Keratinocyte (primary cell): ENCODE measurements at regions not wholly inside any gene's neighbourhood (a gene's known extent, or its start where the extent isn't known, plus 50 kb on each side); places are given as distances from the start of the nearest gene placed in this dataset.

ENCODE experiments used
- CTCF ChIP-seq, 3 experiments: IDR thresholded peaks in 1 of 3; conservative IDR thresholded peaks in 1 of 3; optimal IDR thresholded peaks in 1 of 3; 2 replicates in 2 of 3; 3 replicates in 1 of 3; pipeline versions ENCODE3 to v1.5.1; 2011; ENCODE audit warnings: low read length in 3 of 3, mild to moderate bottlenecking in 3 of 3, moderate library complexity in 2 of 3, control low read depth in 1 of 3, inconsistent platforms in 1 of 3; ENCODE audit not compliant: insufficient read depth in 2 of 3; ENCODE audit errors: extremely low read depth in 1 of 3
- EZH2 ChIP-seq: IDR thresholded peaks from one replicate; pipeline ENCODE4 v1.6.1; 2012; ENCODE audit warnings: inconsistent platforms, mild to moderate bottlenecking, low read length, moderate library complexity

GRCh38 chr5:174623018-174623417 lies 101.4 kb upstream of the MSX2 start:
- TF ChIP-seq EZH2 (no peak), CTCF (optimal IDR thresholded peaks at IDR 0.05 in 1 of 3, IDR thresholded peaks at IDR 0.05 in 1 of 3, conservative IDR thresholded peaks at IDR 0.05 in 1 of 3; ENCODE audit: extremely low read depth in 1 of 3, insufficient read depth in 2 of 3, low read length in 3 of 3) (no peak)
